ENCODE measurements at regions not wholly inside any gene's neighbourhood (a gene's known extent, or its start where the extent isn't known, plus 50 kb on each side); places are given as distances from the start of the nearest gene placed in this dataset.

GRCh38 chr1:55717111-55717510, 501.9 kb upstream of the USP24 start:
- TF ChIP-seq POLR2AphosphoS5 (IDR thresholded peaks at IDR 0.05; ENCODE audit: low read length): no peak
- no peak for TF ChIP-seq E4F1 (IDR thresholded peaks at IDR 0.05; ENCODE audit: borderline replicate concordance, partially characterized antibody)
- TF ChIP-seq POLR2A (IDR thresholded peaks at IDR 0.05; ENCODE audit: low read depth, low read length): no peak
- no peak for TF ChIP-seq MYC (IDR thresholded peaks at IDR 0.05; ENCODE audit: insufficient read depth, insufficient read length, insufficient replicate concordance, low read length, severe bottlenecking)
- TF ChIP-seq CTCF (IDR thresholded peaks at IDR 0.05 in 2 of 3, conservative IDR thresholded peaks at IDR 0.05 in 1 of 3; ENCODE audit: control insufficient read depth in 2 of 3, extremely low read depth in 1 of 3, insufficient read depth in 1 of 3, low read depth in 3 of 3, low read length in 3 of 3): no peak
- no peak for TF ChIP-seq EZH2 (IDR thresholded peaks at IDR 0.05; ENCODE audit: borderline replicate concordance, control insufficient read depth, low read depth, low read length)
- no peak for TF ChIP-seq BHLHE40 (IDR thresholded peaks at IDR 0.05; ENCODE audit: borderline replicate concordance in 1 of 2, low read depth in 2 of 2, low read length in 1 of 2)
- no peak for TF ChIP-seq CREM (IDR thresholded peaks at IDR 0.05; ENCODE audit: low read depth)
- no peak for TF ChIP-seq YY1 (IDR thresholded peaks at IDR 0.05; ENCODE audit: low read depth, low read length)
- no peak for TF ChIP-seq TARDBP (IDR thresholded peaks at IDR 0.05; ENCODE audit: borderline replicate concordance)
